ENCODE measurements at regions not wholly inside any gene's neighbourhood (a gene's known extent, or its start where the extent isn't known, plus 50 kb on each side); places are given as distances from the start of the nearest gene placed in this dataset.

DNA sequence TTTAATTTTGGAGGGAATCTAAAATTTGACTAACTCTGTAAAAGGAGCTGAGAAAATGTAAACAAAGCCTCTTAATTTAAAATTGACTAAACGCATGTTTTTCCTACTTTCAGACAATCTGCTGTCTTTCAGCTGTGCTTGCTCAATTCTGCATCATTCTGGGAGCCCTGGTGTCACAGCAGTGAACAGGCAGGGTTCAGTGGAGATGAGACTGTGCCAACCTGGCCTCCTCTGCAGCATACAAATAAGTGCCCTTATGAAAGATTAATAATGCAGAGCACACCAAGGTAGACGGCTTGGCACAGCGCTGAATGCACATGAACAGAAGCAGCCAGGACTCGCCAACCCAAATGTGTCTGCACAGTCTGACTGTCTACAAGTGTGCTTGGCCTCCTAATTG, 222.0 kb upstream of the CHAC2 start:
- DNase-seq, result no peak
- in situ Hi-C loops (cut with HindIII; ENCODE audit: low pct_ligation_motif_present, low pct_unique_long_range_greater_than_20kb, low sequenced_read_pairs), result no loop called here

DNA sequence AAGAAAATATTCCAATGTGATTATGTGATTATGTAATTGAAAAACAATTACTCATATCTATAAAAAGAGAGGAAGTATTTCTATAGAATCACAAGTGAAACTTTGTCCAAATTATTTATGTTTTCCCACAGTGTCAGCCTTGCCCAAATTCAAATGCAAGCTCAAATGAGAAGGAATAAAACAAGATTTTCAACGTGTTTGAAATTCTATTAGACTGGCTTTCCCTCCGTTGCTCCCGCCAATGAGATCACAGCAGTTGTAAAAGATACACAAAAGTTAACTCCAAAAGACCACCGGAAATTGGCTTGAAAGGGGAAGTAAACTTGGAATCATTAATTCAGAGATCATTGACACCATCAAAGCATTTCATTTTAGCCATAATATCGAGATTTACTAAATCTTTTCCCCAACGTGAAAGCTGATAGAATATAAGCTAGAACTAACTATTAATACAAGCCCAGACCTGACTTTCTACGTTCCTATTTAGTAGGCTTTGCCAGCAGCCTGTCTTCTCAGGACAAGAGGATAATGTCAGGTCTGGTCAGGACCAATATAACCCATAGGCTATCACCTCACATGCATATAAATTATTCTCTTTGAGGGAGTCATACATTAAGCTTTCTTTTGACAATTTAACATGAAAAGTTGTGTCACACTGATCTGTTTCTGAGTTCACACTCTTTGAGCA, 222.6 kb upstream of the CHAC2 start:
- no peak for DNase-seq
- in situ Hi-C loops (cut with HindIII; ENCODE audit: low pct_ligation_motif_present, low pct_unique_long_range_greater_than_20kb, low sequenced_read_pairs), result no loop called here

DNA sequence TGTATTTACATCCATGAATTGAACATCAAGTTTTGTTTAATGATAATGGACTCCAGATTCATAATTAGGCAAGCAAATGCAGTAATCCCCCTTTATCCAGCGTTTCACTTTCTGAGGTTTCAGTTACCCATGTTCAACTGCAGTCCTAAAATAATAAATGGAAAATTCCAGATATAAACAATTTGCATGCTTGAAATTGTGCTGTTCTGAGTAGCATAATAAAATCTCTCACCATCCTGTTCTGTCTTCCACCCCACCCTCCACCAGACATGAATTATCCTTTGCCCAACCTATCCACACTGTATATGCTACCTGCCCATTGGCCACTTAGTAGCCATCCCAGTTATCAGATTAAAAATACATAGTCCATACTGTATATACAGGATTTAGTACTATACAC, 224.5 kb upstream of the CHAC2 start:
- DNase-seq, result no peak
- in situ Hi-C loops (cut with HindIII; ENCODE audit: low pct_ligation_motif_present, low pct_unique_long_range_greater_than_20kb, low sequenced_read_pairs), result no loop called here

DNA sequence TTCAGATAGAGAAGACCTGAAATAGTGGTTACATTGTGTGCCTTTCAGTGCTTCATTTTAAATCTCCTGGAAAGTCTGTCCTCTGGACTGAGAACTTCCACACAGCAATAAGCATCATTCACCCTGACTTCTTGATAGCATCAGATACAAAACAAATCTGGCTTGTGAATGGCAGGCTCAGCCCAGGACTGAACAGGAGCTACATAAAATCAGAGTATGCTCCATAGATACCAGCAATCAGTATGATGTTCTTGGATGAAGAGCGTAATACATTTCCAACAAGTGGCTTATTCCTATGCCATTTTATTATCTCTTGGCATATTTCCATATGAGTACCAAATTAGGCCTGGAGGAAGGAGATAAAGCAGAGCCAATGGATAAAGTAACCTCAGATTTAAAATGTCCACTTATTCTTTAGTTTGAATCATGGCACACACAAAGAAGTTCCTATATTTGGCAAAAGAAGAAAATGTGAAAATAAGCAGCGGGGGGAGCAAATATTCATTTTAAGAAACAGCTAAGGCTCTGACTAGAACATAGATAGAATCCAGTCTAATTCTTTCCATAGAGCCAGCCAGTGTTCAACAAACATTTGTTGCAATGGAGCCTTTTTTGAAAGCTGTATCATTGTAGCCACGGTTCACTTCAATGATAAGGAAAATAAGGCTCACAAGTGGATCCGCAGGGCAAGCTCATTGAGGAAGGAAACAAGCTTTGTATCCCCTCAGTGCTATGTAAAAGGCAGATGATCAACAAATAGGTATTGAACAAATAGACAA, 230.8 kb upstream of the CHAC2 start:
- in situ Hi-C loops (cut with HindIII; ENCODE audit: low pct_ligation_motif_present, low pct_unique_long_range_greater_than_20kb, low sequenced_read_pairs), result no loop called here
- DNase-seq, result no peak

DNA sequence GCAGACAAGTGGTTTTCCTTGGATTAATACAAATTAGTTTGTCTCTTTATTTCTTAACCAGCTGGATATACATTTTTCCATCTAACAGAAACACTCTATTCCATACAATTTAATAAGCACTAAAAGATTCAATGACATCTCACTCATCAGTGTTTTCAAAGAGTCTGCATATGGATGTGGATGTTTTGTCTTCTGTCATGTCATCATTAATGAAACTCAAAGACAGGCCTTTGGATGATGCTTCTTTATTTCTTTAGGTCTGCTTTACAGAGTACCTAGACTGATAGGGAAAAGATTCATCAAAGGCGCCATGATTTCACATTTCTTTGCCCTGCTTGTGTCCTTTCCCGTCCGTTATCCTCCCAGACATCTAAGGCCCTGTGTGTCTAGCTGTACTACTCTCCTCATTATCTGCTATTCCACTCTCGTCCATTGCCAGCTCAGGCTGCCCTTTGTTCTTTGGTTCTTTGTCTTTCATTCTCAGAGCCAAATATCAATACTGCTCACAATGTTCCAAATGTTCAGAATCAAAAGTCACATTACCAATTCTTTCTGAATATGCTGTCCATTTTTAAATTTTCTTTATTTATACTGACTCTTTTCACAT, 232.3 kb upstream of the CHAC2 start:
- DNase-seq, result no peak
- in situ Hi-C loops (cut with HindIII; ENCODE audit: low pct_ligation_motif_present, low pct_unique_long_range_greater_than_20kb, low sequenced_read_pairs), result no loop called here

DNA sequence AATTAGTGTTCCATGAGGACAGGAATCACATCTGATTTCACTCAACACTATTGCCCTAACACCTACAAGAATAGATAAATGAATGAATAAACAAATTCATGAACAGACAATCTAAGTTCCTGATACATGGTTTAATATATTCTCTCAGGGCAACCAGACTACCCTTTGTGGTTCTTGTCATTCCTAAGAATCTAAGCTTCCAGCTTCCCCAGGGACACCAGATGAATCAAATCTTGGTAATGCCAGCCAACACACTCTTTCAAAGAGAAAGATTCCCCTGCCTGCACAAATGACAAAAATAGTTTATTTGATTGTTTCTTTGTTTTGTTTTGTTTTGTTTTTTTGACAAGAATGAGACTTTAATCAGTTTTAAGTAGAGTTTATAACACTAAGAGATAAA, 237.5 kb upstream of the CHAC2 start:
- no peak for DNase-seq
- in situ Hi-C loops (cut with HindIII; ENCODE audit: low pct_ligation_motif_present, low pct_unique_long_range_greater_than_20kb, low sequenced_read_pairs), result no loop called here

DNA sequence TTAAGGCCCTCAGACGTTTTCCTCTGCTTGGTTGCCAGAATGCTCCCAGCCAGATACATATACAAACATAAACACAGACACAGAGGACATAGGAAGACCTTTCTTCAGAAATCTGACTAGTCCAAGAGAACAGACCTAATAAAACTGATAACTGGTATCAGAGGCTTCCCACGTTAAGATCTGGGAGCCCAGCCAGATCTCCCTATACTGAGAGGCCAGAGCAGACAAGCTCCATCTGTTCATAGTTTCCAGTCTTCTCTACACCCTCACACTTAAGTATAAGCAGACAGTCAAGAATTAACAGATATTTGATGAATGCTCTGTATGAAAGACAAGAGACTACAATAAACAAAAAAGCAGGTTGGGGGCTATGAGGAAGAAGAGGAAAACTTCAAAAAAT, 240.5 kb upstream of the CHAC2 start:
- in situ Hi-C loops (cut with HindIII; ENCODE audit: low pct_ligation_motif_present, low pct_unique_long_range_greater_than_20kb, low sequenced_read_pairs), result no loop called here
- DNase-seq, result no peak

DNA sequence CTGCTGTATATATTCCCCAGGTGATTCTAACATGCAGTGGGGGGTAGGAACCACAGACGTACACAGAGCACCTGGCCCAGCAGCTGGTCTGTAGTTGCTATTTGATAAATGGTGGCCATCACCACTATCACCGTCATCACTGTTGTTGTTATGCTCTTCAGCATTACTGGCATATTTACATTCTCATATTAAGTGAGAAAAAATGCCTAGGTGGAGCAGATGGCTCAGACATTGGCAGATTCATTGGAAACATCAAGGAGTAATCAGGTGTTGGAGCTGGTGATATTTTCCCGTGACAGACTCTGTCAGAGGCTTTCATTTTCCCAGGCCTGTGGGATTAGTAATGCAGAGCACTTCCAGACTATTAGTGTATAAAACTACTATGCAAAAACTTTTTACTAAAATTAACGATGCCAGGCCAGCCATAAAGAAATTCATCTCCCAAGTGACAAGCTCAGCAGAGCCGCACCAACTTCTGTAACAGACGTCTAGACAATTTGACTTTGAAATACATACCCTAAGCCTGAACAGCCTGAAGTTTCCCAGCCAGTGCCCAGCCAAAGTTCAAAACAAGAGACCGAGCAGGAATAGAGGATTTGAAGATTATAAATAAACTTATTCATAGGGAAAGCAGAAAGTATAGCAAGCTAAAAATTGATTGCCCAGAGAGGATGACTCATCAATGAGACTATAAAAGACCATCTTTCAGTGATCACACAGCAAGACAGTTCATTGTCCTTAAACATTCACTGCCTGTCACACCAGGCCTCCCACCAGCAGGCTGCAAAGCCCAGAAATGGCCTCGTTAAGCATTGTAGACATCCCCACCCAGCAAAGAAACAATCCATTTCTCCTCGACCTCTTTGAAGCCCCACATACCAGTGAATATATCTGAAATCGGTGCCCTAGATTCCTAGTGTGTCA, 247.4 kb upstream of the CHAC2 start:
- in situ Hi-C loops (cut with HindIII; ENCODE audit: low pct_ligation_motif_present, low pct_unique_long_range_greater_than_20kb, low sequenced_read_pairs), result no loop called here

DNA sequence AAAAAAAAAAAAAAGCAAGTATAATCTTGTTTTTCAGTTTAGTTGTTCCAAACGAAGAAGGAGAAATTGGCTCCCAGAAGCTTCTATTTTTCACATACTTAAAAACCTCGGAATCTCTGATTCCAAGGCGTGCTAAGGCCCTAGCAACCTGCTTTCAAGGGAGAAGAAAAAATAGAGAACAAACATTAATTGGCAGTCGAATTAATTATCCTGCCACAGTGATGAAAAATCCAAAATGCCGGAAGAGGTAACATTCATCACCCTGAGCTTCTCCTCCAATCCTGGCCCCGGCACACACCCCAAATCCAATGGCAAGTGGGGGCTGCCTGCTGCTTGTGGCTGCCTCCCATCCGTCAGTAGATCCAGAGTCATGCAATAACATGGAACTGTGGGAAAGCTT, 250.2 kb upstream of the CHAC2 start:
- in situ Hi-C loops (cut with HindIII; ENCODE audit: low pct_ligation_motif_present, low pct_unique_long_range_greater_than_20kb, low sequenced_read_pairs), result no loop called here
- DNase-seq, result no peak

More for the DNA sequence above, 247.4 kb upstream of the CHAC2 start:
- DNase-seq, result no peak

DNA sequence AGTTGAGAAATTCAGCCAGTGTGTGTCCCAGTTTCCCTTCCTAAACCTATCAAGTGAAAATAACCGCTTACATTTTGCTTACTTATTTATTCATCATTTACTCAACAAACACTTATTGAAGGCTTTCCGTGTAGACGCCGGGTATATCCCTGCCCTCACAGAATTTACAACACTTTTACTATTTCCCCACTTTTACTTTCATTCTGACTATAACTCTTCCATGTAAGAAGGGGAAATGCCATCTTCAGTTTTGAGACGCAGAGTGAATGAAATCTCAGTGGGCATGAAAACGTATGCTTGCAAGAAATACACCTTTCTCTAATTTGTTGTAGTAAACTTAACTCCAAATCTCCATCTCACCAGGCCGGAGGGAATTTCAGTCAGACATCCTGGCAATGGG, 251.0 kb upstream of the CHAC2 start:
- in situ Hi-C loops (cut with HindIII; ENCODE audit: low pct_ligation_motif_present, low pct_unique_long_range_greater_than_20kb, low sequenced_read_pairs), result no loop called here
- no peak for DNase-seq

DNA sequence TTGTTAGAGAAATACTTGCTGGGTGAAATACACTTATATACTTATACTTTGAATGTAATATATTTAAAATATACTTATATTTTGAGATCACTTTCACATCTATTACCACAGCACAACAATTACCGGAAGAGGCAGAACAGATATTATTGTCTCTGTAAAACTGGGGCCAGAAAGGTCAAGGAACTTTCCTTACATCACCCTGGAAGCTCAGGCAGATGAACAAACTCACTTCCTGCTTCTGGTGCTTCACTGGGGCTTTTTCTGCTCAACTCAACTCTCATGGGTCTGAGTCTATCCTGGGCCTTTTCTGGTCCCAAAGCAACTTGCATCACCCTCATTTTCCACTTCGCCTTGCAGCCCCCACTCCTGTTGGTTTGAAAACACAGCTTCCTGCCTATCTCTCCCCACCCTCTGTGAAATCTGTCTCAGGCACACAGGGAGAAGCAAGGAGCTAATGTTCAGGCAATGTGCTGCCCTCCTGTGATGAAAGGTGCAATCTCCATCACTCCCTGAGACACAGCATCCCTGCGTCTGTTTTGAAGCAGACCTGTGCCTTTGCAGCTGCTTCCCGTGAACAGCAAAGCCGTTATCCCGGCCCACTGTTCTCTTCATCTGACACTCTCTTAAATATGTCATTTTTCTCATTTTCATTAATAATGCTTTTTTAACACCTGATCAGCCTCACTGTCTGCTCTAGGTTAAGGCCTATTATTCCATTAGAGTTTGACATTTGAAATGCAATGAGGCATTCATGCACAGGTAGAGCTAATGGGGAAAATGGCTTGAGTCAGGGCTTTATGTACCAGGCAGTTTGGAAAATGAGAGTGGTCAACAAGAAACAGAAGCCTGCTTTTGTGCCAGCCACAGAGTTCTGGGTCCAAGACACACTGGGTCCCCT, 251.9 kb upstream of the CHAC2 start:
- no peak for DNase-seq
- in situ Hi-C loops (cut with HindIII; ENCODE audit: low pct_ligation_motif_present, low pct_unique_long_range_greater_than_20kb, low sequenced_read_pairs), result no loop called here

DNA sequence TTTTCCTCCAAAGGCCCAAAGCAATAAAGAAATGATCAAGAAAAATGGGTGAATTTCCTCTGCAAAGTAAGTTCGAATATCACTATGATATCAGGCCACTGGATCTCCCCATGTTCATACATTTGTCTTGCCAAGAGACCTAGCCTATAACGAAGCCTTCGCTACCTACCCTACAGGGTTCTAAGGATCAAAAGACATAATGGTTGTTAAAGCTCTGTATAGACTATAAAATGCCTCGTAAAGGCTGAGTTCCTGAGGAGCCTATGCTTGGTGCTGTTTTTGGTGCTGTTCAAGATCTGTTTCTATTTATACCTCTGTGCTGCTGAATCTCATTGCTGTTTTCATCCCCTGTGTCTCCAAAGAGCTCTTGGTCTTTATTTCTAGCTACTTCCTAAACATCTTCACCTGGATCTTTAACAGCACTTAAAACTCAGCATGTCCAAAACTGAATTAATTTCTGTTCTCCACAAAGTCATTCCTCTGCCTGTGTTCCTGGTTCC, 254.4 kb upstream of the CHAC2 start:
- in situ Hi-C loops (cut with HindIII; ENCODE audit: low pct_ligation_motif_present, low pct_unique_long_range_greater_than_20kb, low sequenced_read_pairs), result no loop called here
- DNase-seq, result no peak

DNA sequence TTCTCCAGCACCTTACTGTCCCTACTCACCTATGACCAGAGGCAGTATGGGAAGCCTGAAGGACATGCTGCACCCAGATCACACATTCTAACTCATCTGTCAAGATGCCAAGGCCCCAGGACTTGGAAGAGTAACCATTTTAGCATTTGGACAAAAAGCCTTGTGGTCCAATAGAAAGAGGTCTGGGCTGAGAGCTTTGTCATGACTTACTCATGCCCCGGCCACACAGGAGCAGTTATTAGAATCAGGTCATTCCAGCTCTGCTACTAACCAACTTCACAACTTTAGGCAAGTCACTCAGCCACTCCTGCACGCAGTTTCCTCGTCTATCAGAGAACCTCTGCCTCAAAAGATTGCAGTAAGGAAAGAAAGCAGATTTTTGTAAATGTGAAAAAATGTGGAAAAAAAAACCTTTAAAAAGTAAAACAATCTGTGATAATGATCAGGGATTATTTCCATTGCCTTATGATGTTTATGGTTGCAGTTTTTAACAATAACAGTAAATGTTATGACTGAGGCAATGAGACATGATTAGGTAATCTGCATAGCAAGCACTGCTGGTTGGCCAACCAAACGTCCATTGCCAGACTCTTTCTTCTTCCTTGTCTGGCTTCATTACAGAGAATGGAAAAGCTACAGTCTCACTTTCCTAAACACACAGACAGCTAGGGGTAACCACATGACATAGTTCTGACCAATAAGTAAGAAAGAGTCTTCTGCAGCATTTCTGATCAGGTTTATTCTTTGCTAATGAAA, 255.4 kb upstream of the CHAC2 start:
- in situ Hi-C loops (cut with HindIII; ENCODE audit: low pct_ligation_motif_present, low pct_unique_long_range_greater_than_20kb, low sequenced_read_pairs), result no loop called here
- no peak for DNase-seq

DNA sequence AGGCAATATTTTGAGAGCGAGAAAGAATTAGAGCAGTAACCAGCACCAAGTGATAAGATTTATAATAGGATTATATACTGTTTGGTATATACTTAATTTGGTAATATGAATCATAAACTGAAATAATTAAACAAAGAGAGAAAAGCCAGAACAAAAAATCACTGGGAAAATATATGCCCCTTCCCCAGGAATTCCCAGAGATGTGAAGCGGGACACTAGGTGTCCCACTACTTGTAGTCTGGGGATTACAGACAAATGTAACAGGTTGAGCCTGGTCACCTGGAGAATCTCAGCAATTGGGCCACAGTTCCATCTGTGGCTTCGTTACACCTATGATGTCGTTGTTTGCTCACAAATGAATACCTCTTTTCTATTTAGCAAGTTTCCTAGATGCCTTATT, 256.1 kb upstream of the CHAC2 start:
- in situ Hi-C loops (cut with HindIII; ENCODE audit: low pct_ligation_motif_present, low pct_unique_long_range_greater_than_20kb, low sequenced_read_pairs), result no loop called here
- DNase-seq, result no peak

DNA sequence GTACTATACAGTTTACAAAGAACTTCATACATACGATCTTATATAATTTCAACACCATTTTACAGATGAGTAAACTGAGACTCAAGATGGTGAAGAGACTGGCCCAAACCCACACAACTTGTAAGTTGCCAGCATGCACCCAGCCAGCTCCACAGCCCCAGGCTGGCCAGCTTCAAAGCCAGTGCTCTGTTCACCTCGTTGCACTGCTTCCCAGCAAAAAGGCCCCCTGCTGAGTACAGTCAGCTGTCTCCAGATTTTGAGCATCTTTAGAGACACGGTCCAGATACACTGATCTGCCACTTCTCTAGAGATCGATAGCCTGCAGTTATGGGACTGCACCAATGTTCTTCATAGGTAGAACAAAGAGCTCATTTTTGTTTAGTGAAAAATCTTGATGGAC, 257.2 kb upstream of the CHAC2 start:
- DNase-seq, result no peak
- in situ Hi-C loops (cut with HindIII; ENCODE audit: low pct_ligation_motif_present, low pct_unique_long_range_greater_than_20kb, low sequenced_read_pairs), result no loop called here

DNA sequence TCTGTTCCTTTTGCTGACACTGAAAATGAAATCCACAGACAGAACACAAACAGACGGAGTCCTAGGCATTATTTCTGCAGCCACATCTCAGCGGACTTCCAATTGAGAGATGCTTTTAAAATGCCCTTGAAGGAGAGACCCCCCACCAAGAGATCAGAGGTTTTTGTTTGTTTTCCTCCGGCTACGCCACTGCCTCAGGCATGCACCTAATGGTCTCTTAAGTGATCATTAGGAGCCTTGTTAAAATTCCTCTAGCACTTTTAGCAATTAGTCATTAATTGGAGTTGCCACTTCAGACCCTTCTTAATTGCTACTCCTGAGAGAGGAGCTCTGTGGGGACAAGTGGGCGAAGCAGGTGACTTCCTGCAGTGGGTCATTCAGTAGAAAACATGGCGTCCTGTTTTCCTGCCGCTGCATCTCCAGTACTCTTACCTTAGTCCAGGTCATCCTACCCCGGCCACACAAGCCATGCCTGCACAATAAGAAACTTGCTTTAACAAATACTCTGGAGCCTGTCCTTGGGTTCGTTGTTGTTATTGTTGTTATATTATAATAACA, 257.7 kb upstream of the CHAC2 start:
- in situ Hi-C loops (cut with HindIII; ENCODE audit: low pct_ligation_motif_present, low pct_unique_long_range_greater_than_20kb, low sequenced_read_pairs), result no loop called here
- DNase-seq, result no peak

DNA sequence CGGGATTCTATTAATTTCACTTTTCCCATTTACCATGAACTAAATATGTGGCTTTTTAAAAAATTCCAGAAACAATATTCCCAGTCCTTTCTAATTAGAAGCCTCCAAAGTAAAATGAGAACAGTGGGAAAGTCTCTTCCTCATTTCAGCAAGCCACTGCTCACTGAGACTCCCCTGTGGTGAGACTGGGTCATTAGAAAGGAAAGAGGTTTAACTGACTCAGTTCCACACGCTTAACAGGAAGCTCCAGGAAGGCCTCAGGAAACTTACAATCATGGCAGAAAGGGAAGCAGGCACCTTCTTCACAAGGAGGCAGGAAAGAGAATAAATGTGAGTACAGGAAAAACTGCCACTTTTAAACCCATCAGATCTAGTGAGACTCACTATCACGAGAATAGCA, 258.9 kb upstream of the CHAC2 start:
- no peak for DNase-seq
- in situ Hi-C loops (cut with HindIII; ENCODE audit: low pct_ligation_motif_present, low pct_unique_long_range_greater_than_20kb, low sequenced_read_pairs), result no loop called here
